Lung microvascular endothelial cell (primary cell): ENCODE measurements at regions not wholly inside any gene's neighbourhood (a gene's known extent, or its start where the extent isn't known, plus 50 kb on each side); places are given as distances from the start of the nearest gene placed in this dataset.
"Not testable (repeated sequence)": the region's sequence is repeated elsewhere in the genome, so short reads cannot be mapped to it uniquely, and the experiment has no call there.

ENCODE experiments used
- DNase-seq, 2 donors: peaks; one replicate each; pipeline versions ENCODE4 v3.0.0 to v3.0.0-alpha.2; 2010; ENCODE audit warnings: low read depth in 2 of 2

GRCh38 chr14:106508216-106508615 is 981.8 kb downstream of the TMEM121 start:
- no peak for DNase-seq

DNA sequence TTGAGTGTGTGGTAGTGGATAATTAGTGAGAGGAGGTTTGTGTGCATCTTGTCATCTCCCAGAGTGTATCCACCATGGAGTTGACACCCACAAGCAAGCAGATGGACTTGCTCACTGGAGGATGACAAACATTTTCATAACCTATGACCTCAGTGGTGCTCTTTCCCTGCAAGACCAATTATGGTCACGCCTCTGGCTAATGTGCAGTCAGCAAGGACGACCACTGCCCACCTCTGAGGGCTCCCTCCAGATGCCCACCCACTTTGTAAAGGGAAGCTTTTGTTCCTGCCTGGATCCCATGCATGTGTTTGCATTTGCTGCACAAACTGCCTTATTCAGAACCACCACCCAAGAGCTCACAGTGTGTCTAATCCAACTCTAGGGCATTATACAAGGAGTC is 982.8 kb downstream of the TMEM121 start:
- DNase-seq: no peak

GRCh38 chr14:106509807-106510206 is 983.4 kb downstream of the TMEM121 start:
- DNase-seq: no peak

DNA sequence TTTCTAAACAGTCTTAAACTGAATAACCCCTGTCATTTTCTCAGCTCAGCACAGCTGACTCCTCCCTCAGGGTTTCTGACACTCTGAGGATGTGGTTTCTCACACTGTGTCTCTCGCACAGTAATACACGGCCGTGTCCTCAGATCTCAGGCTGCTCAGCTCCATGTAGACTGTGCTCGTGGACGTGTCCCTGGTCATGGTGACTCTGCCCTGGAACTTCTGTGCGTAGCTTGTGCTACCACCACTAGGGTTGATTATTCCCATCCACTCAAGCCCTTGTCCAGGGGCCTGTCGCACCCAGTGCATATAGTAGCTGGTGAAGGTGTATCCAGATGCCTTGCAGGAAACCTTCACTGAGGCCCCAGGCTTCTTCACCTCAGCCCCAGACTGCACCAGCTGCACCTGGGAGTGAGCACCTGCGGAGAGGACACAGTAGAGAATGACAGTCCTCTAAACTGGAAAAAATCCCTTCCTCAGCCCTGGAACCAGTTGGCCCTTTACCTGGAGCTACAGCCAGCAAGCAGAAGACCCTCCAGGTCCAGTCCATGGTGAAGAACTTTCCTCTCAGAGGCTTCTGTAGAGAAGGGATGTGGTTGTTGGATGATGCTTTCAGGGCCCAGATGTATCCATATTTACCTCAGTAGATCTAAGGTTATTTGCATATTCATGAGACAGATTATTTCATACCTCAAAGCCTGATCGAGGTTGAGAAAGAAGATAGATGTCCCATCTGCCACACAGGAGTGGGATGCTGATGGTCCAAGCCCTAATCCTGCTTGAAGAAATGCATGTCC is 984.8 kb downstream of the TMEM121 start:
- no peak for DNase-seq

- no peak for DNase-seq
Observed at GRCh38 chr14:106511800-106512198, 985.4 kb downstream of the TMEM121 start.

GRCh38 chr14:106513302-106513701 is 986.9 kb downstream of the TMEM121 start:
- DNase-seq: no peak

DNA sequence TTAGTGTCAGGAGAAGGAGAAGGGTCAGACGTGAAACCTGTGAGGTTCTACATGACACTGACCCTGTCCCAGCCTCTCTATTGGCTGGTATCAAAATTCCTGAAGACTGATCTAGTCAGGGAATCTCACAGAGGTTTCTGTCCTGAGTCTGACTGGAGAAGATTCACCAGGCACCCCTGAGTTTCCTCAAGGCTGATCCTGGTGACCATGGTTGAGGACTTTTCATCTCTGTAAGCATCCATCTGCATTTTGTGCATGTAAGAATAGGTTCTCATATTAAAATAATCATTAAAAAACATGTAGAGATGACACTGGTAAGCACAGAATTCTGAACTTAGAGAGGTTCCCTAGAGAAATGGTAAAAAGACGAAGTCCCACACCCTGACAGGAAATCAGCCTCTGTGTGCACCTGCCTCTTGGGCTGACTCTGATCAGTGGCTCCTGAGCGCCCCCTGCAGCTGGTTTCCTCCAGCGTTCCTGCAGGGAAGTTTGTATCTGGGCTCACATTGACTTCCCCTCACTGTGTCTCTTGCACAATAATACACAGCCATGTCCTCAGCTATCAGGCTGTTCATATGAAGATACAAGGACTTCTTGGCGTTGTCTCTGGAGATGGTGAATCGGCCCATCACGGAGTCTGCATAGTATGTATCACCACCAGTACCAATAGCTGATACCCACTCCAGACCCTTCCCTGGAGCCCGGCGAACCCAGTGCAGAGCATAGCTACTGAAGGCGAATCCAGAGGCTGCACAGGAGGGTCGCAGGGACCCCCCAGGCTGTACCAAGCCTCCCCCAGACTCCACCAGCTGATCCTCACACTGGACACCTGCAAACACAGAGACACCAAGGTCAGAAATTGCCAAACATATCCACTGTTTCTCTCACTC is 991.9 kb downstream of the TMEM121 start:
- no peak for DNase-seq

GRCh38 chr14:106522118-106522517 is 995.7 kb downstream of the TMEM121 start:
- not testable (repeated sequence) for DNase-seq

GRCh38 chr14:106522990-106523389 is 996.6 kb downstream of the TMEM121 start:
- DNase-seq: no peak

DNA sequence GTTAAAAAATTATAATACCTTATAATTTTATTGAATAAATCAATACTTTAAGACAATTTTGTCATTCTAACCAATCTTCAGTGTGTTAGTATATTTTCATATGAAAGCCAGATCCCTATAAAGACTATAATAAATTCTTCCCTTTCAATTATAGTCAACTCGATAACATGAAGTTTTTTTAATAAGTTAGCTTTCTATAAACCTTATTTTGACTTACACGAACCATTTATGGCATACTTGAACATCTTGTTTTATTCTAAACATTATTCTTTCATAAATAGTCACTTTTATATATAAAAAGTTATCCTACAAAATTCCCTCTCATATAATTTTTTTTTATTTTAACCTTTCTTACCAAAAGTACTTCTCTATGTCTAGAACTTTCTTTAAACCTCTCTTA is 1002.3 kb downstream of the TMEM121 start:
- no peak for DNase-seq

DNA sequence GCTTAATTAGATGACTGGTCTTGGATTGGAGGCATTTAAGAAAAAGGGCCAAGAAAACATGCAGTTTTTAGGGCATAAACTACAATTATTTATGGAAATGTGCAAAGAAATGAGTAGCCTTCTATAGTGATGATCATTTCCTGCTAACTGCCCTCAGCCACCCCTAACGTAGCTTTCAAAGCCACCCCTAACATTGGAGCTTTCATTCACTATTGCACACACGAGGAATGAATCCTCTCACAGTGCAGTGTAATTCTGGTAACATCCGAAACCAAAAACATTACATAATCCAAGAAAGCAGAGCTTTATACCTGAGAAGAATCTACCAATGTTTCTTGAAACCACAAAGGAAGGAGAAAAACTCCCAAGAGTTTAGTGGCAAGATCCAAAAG is 1003.6 kb downstream of the TMEM121 start:
- no peak for DNase-seq

DNA sequence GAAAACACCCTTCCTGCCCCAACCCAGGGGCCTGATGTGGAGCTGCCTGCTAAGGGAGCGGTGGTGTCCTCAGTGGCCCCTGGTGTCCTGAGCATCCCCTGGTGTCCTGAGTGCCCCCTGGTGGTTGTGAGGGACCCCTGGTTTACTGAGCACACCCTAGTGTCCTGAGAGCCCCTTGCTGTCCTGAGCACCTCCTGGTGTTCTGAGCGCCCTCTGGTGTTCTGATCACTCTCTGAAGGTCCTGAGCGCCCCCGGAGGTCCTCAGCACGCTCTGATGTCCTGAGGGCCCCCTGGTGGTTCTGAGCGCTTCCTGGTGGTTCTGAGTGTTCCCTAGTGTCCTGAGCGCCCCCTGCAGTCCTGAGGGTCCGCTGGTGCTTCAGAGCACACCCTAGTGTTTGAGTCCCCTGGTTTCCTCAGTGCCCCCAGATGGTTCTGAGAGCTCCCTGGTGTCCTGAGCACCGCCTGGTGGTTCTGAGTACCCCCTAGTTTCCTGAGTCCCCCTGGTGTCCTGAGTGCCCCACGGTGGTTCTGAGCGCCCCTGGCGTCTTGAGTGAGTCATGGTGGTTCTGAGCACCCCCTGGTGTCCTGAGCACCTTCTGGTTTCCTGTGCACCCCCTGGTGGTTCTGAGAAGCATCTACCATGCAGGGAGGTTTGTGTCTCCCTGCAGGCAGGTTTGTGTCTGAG is 1004.2 kb downstream of the TMEM121 start:
- no peak for DNase-seq

DNA sequence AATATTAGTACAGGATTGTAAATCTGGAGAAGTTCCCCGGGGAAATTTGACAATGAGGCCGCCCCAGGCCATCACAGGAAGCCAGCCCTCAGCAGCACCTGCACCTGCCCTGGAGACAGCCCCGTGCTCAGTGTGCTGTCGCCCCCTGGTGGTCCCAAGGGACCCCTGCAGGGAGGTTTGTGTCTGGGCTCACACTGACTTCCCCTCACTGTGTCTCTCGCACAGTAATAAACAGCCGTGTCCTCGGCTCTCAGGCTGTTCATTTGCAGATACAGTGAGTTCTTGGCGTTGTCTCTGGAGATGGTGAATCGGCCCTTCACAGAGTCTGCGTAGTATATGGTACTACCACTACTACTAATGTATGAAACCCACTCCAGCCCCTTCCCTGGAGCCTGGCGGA is 1011.2 kb downstream of the TMEM121 start:
- DNase-seq: not testable (repeated sequence)

DNA sequence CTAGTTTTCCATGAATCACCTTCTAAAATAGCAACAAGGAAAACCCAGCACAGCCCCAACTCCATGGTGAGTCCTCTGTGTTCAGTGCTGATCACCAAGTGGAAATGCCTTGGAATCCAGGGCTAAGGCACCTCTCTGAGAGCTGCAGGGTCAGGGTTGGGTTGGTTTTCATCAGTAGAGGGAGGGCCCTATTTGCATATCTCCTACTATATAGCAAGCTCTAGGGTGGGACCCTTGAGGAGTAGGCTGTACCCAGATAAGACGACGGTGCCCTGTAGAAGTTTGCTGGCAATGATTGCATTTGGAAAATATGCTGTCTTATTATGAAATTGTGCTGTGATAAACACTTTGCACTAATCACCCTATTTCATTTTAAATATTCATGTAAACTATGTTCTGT is 1011.8 kb downstream of the TMEM121 start:
- DNase-seq: no peak

DNA sequence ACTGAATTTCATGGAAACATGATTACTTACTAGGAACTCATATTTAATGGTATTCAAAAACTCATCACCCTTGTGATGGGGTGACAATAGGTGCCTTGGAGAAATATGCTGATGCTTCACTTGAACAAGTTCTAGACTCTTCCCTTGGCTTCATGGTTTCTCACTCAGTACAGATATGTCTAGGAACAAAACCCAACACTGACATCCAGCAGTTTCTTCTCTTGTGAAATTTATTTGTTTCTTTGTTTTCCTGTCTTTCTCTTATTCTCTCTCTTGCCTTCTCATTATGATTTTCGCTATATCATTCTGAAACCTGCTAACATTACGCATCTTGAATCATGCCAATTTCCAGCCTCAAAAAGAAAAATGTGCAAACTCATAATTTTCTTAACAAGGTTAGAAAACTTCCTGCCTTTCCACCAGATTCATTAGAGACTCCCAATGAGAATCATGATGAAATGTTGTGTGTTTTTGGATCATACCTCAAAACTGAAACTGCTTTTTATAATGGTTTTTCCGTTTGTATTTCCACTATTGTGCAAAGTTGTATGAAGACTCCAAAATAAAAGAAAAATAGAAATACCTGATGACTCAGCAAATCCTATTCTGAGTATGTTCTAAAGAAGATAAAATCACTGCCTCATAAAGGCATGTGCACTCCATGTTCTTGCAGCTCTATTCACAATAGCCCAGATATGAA is 1021.5 kb downstream of the TMEM121 start:
- DNase-seq: no peak

DNA sequence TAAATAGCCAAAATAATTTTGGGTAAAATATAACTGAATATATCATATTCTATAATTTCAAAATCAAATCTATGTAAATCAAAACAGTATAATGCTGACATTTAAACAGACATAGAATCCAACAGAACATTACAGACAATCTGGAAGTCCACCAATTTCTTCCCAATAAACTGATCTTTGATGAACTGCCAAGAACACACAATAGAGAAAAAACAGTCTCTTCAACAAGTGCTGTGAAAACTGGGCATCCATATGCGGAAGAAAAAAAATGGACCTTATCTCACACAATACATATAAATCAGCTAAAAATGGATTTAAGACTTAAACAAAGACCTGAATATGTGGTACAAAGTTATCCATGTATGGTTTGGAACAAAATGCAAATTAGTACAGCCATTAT is 1022.7 kb downstream of the TMEM121 start:
- DNase-seq: no peak

- no peak for DNase-seq
Observed at GRCh38 chr14:106551265-106551664, 1024.9 kb downstream of the TMEM121 start.

- DNase-seq: not testable (repeated sequence)
Observed at GRCh38 chr14:106556211-106556610, 1029.8 kb downstream of the TMEM121 start.

- peak in 1 of 2 donors; percentile 7 for DNase-seq
Observed at GRCh38 chr14:106556665-106557289, 1030.4 kb downstream of the TMEM121 start.

GRCh38 chr14:106562451-106562850 is 1036.1 kb downstream of the TMEM121 start:
- DNase-seq: no peak

DNA sequence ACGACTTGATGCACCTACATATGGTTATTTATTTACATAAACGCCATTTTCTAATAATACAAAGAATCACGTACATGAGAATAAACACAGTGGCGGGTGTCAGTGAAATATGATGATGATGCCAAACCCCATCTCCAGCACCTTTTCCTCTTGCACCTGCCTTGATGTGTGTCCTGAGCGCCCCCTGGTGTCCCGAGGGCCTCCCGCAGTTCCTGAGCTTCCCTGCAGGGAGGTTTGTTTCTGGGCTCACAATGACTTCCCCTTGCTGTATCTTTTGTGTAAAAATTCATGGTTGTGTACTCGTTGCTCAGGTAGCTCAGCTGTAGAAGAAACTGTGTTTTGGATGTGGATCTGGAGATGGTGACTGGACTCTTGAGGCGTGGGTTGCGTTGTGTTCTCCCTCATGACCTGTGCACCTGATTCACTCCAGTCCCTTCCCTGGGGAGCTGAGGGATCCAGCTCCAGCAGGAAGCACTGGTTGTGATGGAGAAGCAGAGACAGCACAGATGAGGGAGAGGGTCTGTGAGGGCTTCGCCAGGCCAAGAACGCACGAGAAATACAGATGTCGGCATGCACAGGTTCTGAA is 1037.8 kb downstream of the TMEM121 start:
- peak; percentile 17 to 21 for DNase-seq
